Esophagus muscularis mucosa (tissue), 4 donors: ENCODE measurements at regions not wholly inside any gene's neighbourhood (a gene's known extent, or its start where the extent isn't known, plus 50 kb on each side); places are given as distances from the start of the nearest gene placed in this dataset.

Source experiments
- EP300 ChIP-seq: sonication (generic); formaldehyde crosslinking; IDR thresholded peaks from one replicate; pipeline ENCODE4 v1.6.1; 2017; ENCODE audit warnings: antibody characterized with exemption
- POLR2A ChIP-seq: fragments of 450-650 bp; IDR thresholded peaks from one replicate; pipeline ENCODE4 v1.6.1; 2017; ENCODE audit warnings: antibody characterized with exemption, moderate library complexity, mild to moderate bottlenecking, low read depth
- POLR2AphosphoS5 ChIP-seq, 2 donors: sonication (generic); formaldehyde crosslinking; IDR thresholded peaks; one replicate each; pipeline ENCODE4 v1.6.1; 2017; ENCODE audit warnings: antibody characterized with exemption in 2 of 2
- TF ChIP-seq, protein P1 (sequence below), 3 experiments: fragments of 200-600 bp in 2 of 3; fragments of 450-650 bp in 1 of 3; sonication (generic) in 2 of 3; IDR thresholded peaks; one replicate each; pipeline ENCODE4 v1.5.1; 2017 to 2019; ENCODE audit warnings: antibody characterized with exemption in 3 of 3, mild to moderate bottlenecking in 2 of 3, moderate library complexity in 1 of 3

DNA sequence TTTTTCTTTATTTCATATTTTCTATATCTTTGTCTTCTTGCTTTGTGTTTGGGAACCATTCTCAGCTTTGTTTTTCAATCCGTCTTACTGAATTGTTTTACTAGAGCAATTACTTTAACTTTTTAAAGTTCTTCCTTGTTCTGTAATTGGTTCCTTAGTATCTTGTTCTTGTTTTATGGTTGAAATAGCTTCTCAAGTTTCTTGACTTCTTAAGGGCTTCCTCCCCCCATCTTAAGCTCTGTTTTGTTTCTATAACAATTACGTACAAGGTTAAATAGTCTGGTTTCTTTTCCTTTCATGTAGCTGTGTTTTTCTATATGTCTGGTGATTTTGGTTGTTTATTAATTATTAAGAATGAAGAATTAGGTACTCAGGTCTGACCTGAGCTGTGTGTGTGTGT, 158.0 kb downstream of the SDHAF3 start:
- TF ChIP-seq, protein P1, sequence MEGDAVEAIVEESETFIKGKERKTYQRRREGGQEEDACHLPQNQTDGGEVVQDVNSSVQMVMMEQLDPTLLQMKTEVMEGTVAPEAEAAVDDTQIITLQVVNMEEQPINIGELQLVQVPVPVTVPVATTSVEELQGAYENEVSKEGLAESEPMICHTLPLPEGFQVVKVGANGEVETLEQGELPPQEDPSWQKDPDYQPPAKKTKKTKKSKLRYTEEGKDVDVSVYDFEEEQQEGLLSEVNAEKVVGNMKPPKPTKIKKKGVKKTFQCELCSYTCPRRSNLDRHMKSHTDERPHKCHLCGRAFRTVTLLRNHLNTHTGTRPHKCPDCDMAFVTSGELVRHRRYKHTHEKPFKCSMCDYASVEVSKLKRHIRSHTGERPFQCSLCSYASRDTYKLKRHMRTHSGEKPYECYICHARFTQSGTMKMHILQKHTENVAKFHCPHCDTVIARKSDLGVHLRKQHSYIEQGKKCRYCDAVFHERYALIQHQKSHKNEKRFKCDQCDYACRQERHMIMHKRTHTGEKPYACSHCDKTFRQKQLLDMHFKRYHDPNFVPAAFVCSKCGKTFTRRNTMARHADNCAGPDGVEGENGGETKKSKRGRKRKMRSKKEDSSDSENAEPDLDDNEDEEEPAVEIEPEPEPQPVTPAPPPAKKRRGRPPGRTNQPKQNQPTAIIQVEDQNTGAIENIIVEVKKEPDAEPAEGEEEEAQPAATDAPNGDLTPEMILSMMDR (IDR thresholded peaks at IDR 0.05): no peak
- no peak for TF ChIP-seq POLR2AphosphoS5 (IDR thresholded peaks at IDR 0.05)
- no peak for TF ChIP-seq POLR2A
- TF ChIP-seq EP300: no peak
